Stimulated activated CD4-positive, alpha-beta T cell treated with anti-CD3 and anti-CD28 coated beads, TNF-alpha, amount 100 ng/mL, for 1 hour (primary cell): ENCODE measurements at regions not wholly inside any gene's neighbourhood (a gene's known extent, or its start where the extent isn't known, plus 50 kb on each side); places are given as distances from the start of the nearest gene placed in this dataset.
A peak's percentile ranks its signal among the peaks of the same experiment; 100 is the strongest.
"Not testable (repeated sequence)": the region's sequence is repeated elsewhere in the genome, so short reads cannot be mapped to it uniquely, and the experiment has no call there.

Experiments
- DNase-seq, 3 donors: peaks; one replicate each; pipeline ENCODE4 v3.0.0-alpha.2; 2020; ENCODE audit warnings: low read depth in 3 of 3, low spot score in 1 of 3

DNA sequence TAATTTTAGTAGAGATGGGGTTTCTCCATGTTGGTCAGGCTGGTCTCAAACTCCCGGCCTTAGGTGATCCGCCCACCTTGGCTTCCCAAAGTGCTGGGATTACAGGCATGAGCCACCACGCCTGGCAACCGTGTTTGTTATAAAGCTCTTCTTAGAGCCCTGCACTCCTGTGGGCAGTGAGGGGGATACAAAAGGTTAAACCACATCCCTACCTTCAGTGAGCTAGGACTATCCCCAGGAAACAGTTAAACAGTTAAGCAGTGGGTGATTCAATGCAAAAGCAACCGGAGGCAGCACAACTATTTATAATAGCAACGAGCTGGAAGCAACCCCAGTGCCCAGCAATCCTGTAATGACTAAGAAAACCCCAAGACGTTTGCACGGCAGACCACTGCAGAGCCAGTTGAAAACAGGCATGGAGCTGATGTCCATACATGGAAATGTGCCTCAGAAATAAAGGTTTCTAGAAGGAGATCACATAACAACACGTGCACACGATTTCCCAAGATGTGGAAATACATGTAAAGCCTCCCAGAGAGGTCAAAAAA, 107.2 kb upstream of the LYZL2 start:
- no peak for DNase-seq

- DNase-seq, result no peak
These were observed 105.3 kb upstream of the LYZL2 start for GRCh38 chr10:30734901-30735300.

DNA sequence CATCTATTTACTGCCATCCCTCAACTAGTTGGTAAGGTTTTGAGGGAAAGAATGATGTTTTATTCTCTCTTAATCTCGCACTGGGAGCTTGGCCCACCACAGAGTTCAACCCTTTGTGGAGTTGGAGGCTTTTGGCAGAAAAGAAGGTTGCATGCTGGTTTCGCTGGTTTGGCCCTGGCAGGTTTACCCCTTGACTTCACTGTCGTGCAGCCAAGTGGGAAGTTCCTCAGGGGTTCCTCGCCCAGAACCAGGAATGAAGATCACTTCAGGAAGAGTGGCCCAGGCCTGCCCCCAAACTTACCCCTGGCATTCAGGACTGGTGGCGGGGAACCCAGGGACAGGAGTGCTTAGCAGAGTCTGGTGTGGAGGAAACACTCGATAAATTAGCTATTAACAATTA, 103.1 kb upstream of the LYZL2 start:
- no peak for DNase-seq

GRCh38 chr10:30731963-30732362, 102.4 kb upstream of the LYZL2 start:
- DNase-seq, result no peak

GRCh38 chr10:30730306-30730705, 100.8 kb upstream of the LYZL2 start:
- DNase-seq, result no peak

GRCh38 chr10:30728766-30729165, 99.2 kb upstream of the LYZL2 start:
- DNase-seq, result no peak

- DNase-seq, result no peak
These were observed 98.6 kb upstream of the LYZL2 start for GRCh38 chr10:30728127-30728526.

- DNase-seq, result no peak
These were observed 98.0 kb upstream of the LYZL2 start for GRCh38 chr10:30727524-30727923.

GRCh38 chr10:30726783-30727414, 97.3 kb upstream of the LYZL2 start:
- peak; percentile 46 to 85 (median 72) for DNase-seq

DNA sequence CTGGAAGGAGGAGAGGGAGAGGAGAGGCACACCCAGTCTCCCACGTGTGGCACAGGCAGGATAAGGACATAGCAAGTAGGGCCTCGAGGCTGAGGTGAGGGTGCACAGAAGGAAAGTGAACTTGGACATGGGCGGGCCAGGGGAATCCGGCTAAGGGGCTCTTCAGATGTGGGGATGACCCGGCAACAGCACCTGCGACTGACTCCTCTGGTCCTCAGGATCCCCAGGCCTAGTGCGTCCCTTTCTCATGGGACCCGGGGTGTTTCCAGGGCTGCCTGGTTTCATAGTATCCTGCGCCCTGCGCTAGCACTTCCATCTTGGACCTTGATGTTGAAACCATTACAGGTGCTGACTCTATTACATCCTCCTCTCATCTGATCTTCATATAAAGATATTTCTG, 96.1 kb upstream of the LYZL2 start:
- DNase-seq, result no peak

GRCh38 chr10:30724296-30724695, 94.7 kb upstream of the LYZL2 start:
- no peak for DNase-seq

DNA sequence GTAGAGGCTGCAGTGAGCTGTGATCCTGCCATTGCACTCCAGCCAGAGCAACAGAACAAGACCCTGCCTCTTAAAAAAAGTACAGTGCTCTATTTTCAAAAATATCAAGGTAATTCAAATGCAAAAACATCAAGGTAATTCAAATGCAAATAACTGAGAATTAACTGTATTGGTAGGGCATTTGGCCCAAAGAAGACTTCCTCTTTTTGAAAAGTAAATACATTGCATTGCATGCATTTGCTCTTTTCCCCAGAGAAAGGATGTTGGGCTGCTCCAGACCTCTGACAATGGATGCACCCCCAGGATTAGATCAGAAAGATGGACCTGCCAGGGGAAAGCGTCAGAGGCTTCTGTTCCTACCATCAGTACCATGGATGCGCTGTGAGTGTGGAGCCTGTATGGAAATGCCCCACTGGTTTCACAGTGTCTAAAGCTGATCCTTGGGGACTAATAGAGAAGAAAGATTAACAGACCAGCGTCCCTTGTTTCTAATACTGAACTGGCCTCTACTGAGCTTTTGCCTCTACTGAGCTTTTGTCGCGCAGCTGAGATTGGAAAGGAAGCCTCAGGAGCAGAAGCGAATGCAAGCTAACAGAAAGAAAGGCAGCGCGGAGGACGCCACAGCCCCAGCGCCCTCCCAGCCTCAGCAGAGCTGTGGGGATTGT, 93.5 kb upstream of the LYZL2 start:
- DNase-seq, result no peak

GRCh38 chr10:30719832-30720231, 90.3 kb upstream of the LYZL2 start:
- no peak for DNase-seq

DNA sequence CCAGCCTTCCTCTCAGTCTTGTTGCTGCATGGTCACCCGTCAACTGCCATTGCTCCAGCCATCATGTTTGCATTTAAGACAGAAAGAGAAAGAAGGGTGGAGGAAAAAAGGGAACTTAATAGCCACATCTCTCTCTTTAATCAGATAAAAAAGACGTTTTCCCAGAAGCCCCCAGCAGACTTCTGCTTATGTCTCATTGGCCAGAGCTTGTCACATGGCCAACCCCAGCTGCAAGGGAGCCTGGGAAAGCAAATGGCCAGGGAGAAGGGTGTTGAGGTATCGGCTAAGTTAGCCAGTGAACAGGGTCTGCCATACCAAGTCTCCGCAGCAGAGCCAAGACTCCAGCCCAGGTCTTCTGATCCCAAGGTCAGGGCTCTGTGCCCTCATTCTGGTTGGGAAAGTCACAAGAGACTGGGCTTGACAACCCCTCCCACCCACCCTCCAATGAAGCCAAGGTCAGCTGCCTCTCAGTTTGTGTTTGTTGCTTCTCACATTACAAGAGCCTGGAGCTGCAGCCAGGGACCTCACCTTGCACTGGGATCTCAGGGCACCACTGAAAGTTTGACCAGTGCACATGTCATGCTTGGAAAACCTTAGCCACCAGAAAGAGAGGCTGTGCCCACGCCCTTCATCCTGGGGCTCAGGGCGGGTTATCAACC, 80.3 kb upstream of the LYZL2 start:
- DNase-seq, result no peak

GRCh38 chr10:30709229-30709628, 79.7 kb upstream of the LYZL2 start:
- no peak for DNase-seq

- DNase-seq, result no peak
These were observed 78.7 kb upstream of the LYZL2 start for GRCh38 chr10:30708234-30708633.

DNA sequence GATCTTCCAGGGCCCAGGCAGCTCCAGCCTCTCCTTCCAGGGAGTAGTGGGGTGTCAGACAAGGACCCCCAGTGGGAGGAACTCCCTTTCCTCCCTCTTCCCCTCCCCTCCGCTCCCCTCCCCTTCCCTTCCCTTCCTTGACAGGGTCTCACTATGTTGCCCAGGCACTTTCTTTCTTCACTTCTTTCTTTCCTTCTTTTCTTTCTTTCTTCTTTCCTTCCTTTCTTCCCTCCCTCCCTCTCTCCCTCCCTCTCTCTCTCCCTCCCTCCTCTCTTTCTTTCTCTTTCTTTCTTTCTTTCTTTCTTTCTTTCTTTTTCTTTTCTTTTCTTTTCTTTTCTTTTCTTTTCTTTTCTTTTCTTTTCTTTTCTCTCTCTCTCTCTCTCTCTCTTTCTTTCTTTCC, 76.6 kb upstream of the LYZL2 start:
- not testable (repeated sequence) for DNase-seq

- DNase-seq, result no peak
These were observed 76.1 kb upstream of the LYZL2 start for GRCh38 chr10:30705625-30706149.

GRCh38 chr10:30705101-30705624, 75.6 kb upstream of the LYZL2 start:
- no peak for DNase-seq

- peak in 1 of 3 donors; percentile 25 for DNase-seq
These were observed 75.1 kb upstream of the LYZL2 start for GRCh38 chr10:30704601-30705100.

DNA sequence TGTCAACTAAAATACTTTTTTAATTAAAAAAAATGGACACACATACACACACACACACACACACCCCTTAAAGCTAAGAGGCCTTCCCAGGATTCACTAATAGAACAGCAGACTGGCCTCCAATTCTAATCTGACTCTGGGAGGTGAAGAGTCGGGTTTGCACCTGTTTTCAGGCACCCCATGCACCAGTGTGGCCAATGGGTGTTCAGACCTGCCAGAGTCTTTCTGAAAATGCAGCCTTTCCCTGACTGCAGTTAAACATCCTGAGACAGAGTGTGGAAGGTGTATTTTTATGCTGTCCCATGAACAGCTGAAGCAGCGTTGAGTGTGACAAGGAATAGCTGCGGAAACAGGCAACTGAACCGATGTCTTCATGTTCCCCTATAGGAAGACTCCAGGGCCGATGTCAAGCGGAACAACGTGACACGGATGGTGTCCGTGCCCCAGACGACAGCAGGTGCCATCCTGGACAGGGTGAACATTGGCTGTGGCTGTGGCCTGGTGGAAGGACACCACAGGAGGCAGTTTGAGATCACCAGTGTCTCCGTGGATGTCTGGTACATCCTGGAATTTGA, 74.6 kb upstream of the LYZL2 start:
- DNase-seq, result no peak
